OCI-M2 (cell line): ENCODE measurements at regions not wholly inside any gene's neighbourhood (a gene's known extent, or its start where the extent isn't known, plus 50 kb on each side); places are given as distances from the start of the nearest gene placed in this dataset.

Source experiments
- DNase-seq: peaks from one replicate; lab custom pipeline; 2025; ENCODE audit not compliant: unreplicated experiment; lab: John Stamatoyannopoulos, UW

DNA sequence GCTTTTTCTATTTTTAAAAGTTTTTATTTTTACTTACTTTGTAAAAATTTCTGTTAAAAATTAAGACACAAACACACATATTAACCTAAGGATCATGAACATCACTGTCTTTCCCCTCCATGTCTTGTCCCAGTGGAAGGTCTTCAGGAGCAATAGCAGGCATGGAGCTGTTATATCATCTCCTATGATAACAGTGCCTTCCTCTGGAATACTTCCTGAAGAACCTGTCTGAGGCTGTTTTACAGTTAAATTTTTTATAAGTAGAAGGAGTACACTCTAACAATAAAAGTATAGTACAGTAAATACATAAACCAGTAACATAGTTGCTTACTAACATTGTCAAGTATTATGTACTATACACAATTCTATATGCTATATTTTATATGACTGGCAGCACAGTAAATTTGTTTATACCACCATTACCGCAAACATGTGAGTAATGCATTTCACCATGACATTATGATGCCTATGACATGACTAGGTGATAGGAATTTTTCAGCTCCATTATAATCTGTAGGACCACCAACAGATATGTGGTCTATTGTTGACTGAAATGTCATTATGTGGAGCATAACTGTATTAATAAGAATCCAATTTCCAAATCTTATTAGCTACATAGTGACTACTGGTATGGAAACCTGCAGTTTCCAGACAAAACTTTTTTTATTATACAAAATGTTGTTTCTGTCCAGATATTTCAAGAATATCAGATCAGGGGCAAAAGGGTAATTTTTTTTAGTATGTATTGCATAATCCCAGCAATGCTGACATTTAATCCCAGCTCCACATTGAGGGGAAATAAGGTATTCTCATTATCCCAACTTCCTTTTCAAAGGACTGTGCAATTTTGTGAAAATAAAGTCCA is 337.2 kb upstream of the SLC39A10 start:
- DNase-seq = no peak

GRCh38 chr2:195319112-195319460 is 337.9 kb upstream of the SLC39A10 start:
- no peak for DNase-seq

- DNase-seq = no peak
These were observed 338.4 kb upstream of the SLC39A10 start for GRCh38 chr2:195318440-195319111.

- DNase-seq = no peak
These were observed 339.5 kb upstream of the SLC39A10 start for GRCh38 chr2:195317550-195317949.

DNA sequence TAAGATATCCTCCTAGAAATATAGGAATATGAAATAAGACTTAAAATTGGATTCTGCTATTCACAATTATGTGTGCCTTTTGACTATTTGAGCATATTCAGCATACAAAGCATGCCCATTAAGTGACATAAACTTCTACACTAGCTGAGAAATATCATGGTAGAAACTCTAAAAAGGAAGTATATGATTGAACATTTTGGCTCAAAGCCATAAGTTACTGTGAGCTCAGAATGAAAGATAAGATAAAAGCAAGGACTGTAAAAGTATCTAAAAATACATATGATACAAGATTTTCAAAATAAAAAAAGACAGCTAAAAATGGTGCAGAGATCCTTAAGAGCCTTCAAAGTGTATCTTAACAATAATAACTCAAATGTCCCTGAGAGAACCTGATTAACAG is 340.5 kb upstream of the SLC39A10 start:
- no peak for DNase-seq

DNA sequence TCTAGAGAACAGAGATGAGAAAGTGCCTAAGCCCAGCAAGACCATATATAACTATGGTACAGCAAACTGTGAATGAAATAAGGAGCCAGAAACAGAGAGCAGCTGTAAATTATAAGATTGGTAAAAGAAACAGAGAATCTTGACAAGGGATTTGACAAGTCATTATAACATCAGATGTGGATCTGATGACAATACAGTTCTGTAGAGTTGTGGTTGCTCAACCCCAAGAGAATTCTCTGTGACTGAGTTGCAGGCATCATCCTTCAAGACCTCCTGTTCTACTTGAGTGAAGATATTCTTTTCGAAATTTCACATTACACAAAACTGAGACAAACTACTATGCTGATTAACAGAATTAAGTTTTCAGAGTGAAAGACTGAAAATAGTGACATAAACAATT is 343.1 kb upstream of the SLC39A10 start:
- no peak for DNase-seq

- no peak for DNase-seq
These were observed 344.4 kb upstream of the SLC39A10 start for GRCh38 chr2:195312662-195313061.

- DNase-seq = no peak
These were observed 348.9 kb upstream of the SLC39A10 start for GRCh38 chr2:195308163-195308562.

- DNase-seq = no peak
These were observed 349.3 kb upstream of the SLC39A10 start for GRCh38 chr2:195307751-195308150.

GRCh38 chr2:195304310-195304709 is 352.7 kb upstream of the SLC39A10 start:
- DNase-seq = peak; percentile 5

DNA sequence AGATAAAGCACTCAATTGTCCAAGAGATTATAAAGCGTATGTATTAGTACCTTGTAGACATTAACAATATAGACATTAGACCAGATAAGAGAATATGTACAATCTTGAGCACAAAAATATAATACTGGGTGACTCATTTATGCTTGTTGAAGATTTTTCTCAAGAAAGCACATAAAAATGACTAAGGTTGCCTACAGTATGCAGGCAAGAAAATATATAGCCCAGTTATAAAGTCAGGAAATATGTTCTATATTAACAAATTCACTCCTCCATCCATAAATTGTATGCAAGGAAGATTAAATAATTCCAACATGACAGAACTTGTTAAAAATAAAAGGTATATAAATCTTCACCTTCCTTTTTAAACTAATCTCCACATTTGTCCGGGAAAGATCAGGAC is 356.4 kb upstream of the SLC39A10 start:
- no peak for DNase-seq

DNA sequence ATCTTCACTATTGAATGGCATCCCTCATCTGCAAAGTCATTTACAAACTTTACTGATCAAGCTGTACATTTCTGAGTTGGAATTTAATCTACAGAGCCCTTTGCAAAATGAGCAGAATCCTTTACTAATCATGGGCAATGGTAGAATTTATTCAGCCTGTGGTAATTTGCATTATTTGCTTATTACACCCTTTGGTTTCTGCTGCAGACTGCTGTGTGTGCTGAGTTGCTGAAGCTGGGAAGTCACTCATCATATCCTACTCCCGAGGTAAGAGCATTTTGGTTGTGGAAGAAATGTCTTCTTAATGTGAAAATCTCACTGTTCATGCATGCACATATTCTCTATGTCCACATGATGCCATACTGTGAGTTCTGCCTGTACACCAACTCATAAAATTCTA is 357.4 kb upstream of the SLC39A10 start:
- no peak for DNase-seq

- no peak for DNase-seq
These were observed 360.5 kb upstream of the SLC39A10 start for GRCh38 chr2:195296490-195296889.

- DNase-seq = no peak
These were observed 367.9 kb upstream of the SLC39A10 start for GRCh38 chr2:195289081-195289480.

DNA sequence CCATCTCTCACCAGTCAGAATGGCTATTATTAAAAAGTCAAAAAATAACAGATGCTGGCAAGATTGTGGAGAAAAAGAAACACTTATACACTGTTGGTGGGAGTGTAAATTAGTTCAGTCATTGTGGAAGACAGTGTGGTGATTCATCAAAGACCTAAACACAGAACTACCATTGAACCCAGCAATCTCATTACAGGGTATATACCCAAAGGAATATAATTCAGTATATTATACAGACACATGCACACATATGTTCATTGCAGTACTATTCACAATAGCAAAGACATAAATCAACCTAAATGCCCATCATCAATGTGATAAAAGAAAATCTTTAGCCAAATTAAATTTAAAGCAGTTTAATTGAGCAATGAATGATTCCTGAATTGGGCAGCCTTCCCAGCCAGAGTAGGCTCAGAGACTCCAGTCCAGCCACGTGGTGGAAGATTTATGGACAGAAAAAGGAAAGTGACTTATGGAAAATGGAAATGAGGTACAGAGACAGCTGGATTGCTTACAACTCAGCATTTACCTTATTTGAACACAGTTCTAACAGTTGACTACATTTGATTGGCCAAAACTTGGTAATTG is 377.1 kb upstream of the SLC39A10 start:
- no peak for DNase-seq

DNA sequence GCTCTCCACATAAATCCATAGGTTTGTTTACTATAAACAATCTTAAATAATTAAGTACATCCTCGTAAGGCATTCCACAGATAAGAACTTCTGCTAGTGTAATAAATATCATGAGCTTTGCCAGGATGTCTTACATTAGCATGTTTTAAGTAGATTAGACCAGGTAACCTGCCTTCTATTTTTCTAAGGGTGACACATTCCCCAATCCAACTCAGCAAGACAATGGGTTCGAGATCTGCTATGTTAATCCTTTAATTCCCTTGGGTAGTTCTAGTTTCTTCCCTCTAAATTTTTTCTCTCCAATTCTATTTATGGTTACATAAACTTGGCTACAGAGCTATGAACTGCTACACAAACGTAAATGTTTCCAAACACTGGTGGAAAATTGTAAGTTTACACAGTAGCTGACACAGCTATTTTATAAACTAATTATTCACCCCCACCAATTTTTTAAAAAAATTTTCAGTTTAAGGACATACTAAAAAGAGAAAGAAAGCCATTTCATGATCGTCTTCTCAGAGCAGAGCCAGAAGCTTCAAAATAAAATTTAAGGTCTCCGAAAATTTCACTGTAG is 386.5 kb upstream of the SLC39A10 start:
- no peak for DNase-seq

DNA sequence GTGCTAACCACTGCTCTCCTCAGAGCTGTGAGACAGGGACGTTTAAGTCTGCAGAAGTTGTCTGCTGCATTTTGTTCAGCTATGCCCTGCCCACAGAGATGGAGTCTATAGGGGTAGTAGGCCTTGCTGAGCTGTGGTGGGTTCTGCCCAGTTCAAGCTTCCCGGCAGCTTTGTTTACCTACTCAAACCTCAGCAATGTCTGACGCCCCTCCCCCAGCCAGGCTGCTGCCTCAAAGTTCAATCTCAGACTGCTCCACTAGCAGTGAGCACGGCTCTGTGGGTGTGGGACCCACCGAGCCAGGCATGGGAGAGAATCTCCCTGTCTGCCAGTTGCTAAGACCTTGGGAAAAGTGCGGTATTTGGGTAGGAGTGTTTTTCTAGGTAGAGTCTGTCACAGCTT is 387.8 kb upstream of the SLC39A10 start:
- DNase-seq = no peak

- DNase-seq = no peak
These were observed 399.0 kb upstream of the SLC39A10 start for GRCh38 chr2:195257979-195258378.

DNA sequence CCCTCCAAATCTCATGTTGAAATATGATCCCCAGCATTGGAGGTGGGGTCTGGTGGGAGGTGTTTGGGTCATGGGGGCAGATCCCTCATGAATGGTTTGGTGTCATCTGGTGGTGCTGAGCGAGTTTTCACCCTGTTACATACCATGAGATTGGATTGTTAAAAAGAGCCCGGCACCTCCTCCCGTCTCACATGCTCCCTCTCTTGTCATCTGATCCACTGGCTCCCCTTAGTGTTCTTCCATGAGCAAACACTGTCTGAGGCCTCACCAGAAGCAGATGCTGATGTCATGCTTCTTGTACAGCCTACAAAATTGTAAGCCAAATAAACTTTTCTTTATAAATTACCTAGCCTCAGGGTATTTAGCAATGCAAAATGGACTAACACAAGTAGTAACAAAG is 405.0 kb upstream of the SLC39A10 start:
- no peak for DNase-seq

- no peak for DNase-seq
These were observed 405.8 kb upstream of the SLC39A10 start for GRCh38 chr2:195251214-195251613.

GRCh38 chr2:195238826-195239225 is 418.2 kb upstream of the SLC39A10 start:
- DNase-seq = no peak

GRCh38 chr2:195238379-195238778 is 418.6 kb upstream of the SLC39A10 start:
- no peak for DNase-seq
